WTC11 (cell line): ENCODE measurements at regions not wholly inside any gene's neighbourhood (a gene's known extent, or its start where the extent isn't known, plus 50 kb on each side); places are given as distances from the start of the nearest gene placed in this dataset.

Source experiments
- ATF1 ChIP-seq: sonication (generic); formaldehyde crosslinking; IDR thresholded peaks from 2 replicates; pipeline ENCODE4 v1.8.1; 2023; ENCODE audit warnings: mild to moderate bottlenecking, moderate library complexity, missing genetic modification reagents
- ATF3 ChIP-seq: sonication (generic); formaldehyde crosslinking; conservative IDR thresholded peaks from 2 replicates; pipeline ENCODE4 v1.8.1; 2022; ENCODE audit warnings: mild to moderate bottlenecking, missing genetic modification reagents
- CBFB ChIP-seq: sonication (generic); formaldehyde crosslinking; IDR thresholded peaks from 2 replicates; pipeline ENCODE4 v1.8.1; 2022; ENCODE audit warnings: mild to moderate bottlenecking, low read depth, missing genetic modification reagents
- CREB1 ChIP-seq: sonication (generic); formaldehyde crosslinking; IDR thresholded peaks from 2 replicates; pipeline ENCODE4 v1.8.0; 2023; ENCODE audit warnings: mild to moderate bottlenecking, missing genetic modification reagents
- CTCF ChIP-seq: fragments of 200-600 bp; IDR thresholded peaks from 2 replicates; pipeline ENCODE4 v1.8.0; 2022; ENCODE audit warnings: antibody characterized with exemption
- E2F1 ChIP-seq: sonication (generic); formaldehyde crosslinking; IDR thresholded peaks from 2 replicates; pipeline ENCODE4 v1.8.0; 2022; ENCODE audit warnings: mild to moderate bottlenecking, missing genetic modification reagents
- ESRRA ChIP-seq: sonication (generic); formaldehyde crosslinking; IDR thresholded peaks from 2 replicates; pipeline ENCODE4 v1.8.1; 2022; ENCODE audit warnings: mild to moderate bottlenecking, missing genetic modification reagents, borderline replicate concordance
- GABPB1 ChIP-seq: sonication (generic); formaldehyde crosslinking; IDR thresholded peaks from 2 replicates; pipeline ENCODE4 v1.8.1; 2023; ENCODE audit warnings: mild to moderate bottlenecking, missing genetic modification reagents
- IRF2 ChIP-seq: sonication (generic); formaldehyde crosslinking; IDR thresholded peaks from 2 replicates; pipeline ENCODE4 v1.8.0; 2022; ENCODE audit warnings: low read depth, missing genetic modification reagents, borderline replicate concordance
- NR3C1 ChIP-seq: sonication (generic); formaldehyde crosslinking; conservative IDR thresholded peaks from 2 replicates; pipeline ENCODE4 v1.8.1; 2023; ENCODE audit warnings: low read depth, mild to moderate bottlenecking, missing genetic modification reagents
- SMAD4 ChIP-seq: sonication (generic); formaldehyde crosslinking; IDR thresholded peaks from 2 replicates; pipeline ENCODE4 v1.8.0; 2022; ENCODE audit warnings: mild to moderate bottlenecking, missing genetic modification reagents
- TEAD4 ChIP-seq: sonication (generic); formaldehyde crosslinking; IDR thresholded peaks from 2 replicates; pipeline ENCODE4 v1.8.0; 2022; ENCODE audit warnings: mild to moderate bottlenecking, missing genetic modification reagents

GRCh38 chr4:54842226-54842625 is 184.5 kb downstream of the KIT start:
- TF ChIP-seq CTCF = no peak
- no peak for TF ChIP-seq ESRRA (CRISPR knock-in tag)
- no peak for TF ChIP-seq NR3C1 (CRISPR knock-in tag)
- no peak for TF ChIP-seq ATF3 (CRISPR knock-in tag)
- TF ChIP-seq E2F1 = no peak
- TF ChIP-seq GABPB1 (CRISPR knock-in tag) = no peak
- no peak for TF ChIP-seq IRF2
- TF ChIP-seq CBFB = no peak
- TF ChIP-seq ATF1 (CRISPR knock-in tag) = no peak
- TF ChIP-seq SMAD4 (CRISPR knock-in tag) = no peak
- TF ChIP-seq TEAD4 = no peak
- no peak for TF ChIP-seq CREB1 (CRISPR knock-in tag)
